ENCODE measurements at regions not wholly inside any gene's neighbourhood (a gene's known extent, or its start where the extent isn't known, plus 50 kb on each side); places are given as distances from the start of the nearest gene placed in this dataset.

GRCh38 chr2:122077771-122078170 lies 322.3 kb downstream of the TSN start:
- no peak for TF ChIP-seq REST (IDR thresholded peaks at IDR 0.05; ENCODE audit: insufficient replicate concordance, low read depth)
- no peak for TF ChIP-seq CTCF (IDR thresholded peaks at IDR 0.05; ENCODE audit: insufficient read depth, low read length)
- no peak for TF ChIP-seq POLR2AphosphoS5 (IDR thresholded peaks at IDR 0.05; ENCODE audit: low read depth)
- no peak for TF ChIP-seq GABPA (IDR thresholded peaks at IDR 0.05; ENCODE audit: low read depth)

All from HL-60 (cell line).